Muscle layer of duodenum (tissue), 2 donors: ENCODE measurements at regions not wholly inside any gene's neighbourhood (a gene's known extent, or its start where the extent isn't known, plus 50 kb on each side); places are given as distances from the start of the nearest gene placed in this dataset.

Source experiments
- H3K27ac ChIP-seq: one replicate; pipeline ENCODE4 v1.7.0; 2013; ENCODE audit warnings: mild to moderate bottlenecking, low read length
- H3K27me3 ChIP-seq: one replicate; pipeline ENCODE4 v1.7.0; 2013; ENCODE audit warnings: low read depth, mild to moderate bottlenecking, control low read depth, low read length
- H3K36me3 ChIP-seq, 2 donors: one replicate each; pipeline ENCODE4 v1.7.0; 2013; ENCODE audit warnings: low read length in 2 of 2, control low read depth in 1 of 2, mild to moderate bottlenecking in 1 of 2; ENCODE audit not compliant: insufficient read depth in 2 of 2, control insufficient read depth in 1 of 2
- H3K4me1 ChIP-seq, 2 donors: one replicate each; pipeline ENCODE4 v1.7.0; 2013; ENCODE audit warnings: low read length in 2 of 2, mild to moderate bottlenecking in 2 of 2, control low read depth in 1 of 2, moderate library complexity in 1 of 2; ENCODE audit not compliant: insufficient read depth in 2 of 2, control insufficient read depth in 1 of 2
- H3K4me3 ChIP-seq, 2 donors: one replicate each; pipeline ENCODE4 v1.7.0; 2013; ENCODE audit warnings: low read length in 2 of 2, low read depth in 1 of 2, mild to moderate bottlenecking in 1 of 2
- H3K9me3 ChIP-seq, 2 donors: one replicate each; pipeline ENCODE4 v1.7.0; 2013; ENCODE audit warnings: low read length in 2 of 2, control low read depth in 1 of 2, mild to moderate bottlenecking in 1 of 2; ENCODE audit not compliant: control insufficient read depth in 1 of 2
- donor health status: healthy.

GRCh38 chr18:38616306-38616705, 1050.7 kb upstream of the CELF4 start:
- Histone ChIP-seq H3K4me3 (no peak overlapping the region), H3K4me1 (no peaks in the 10 kb centered on the region), H3K36me3 (no peaks in the 10 kb centered on the region), H3K27me3 (no peaks in the 10 kb centered on the region), H3K27ac (no peak overlapping the region), H3K9me3 (no peaks in the 10 kb centered on the region)

GRCh38 chr18:38612904-38613303, 1047.3 kb upstream of the CELF4 start:
- H3K27me3 ChIP-seq = no peaks in the 10 kb centered on the region
- H3K4me1 ChIP-seq = no peaks in the 10 kb centered on the region
- H3K36me3 ChIP-seq = no peaks in the 10 kb centered on the region
- no peaks in the 10 kb centered on the region for H3K9me3 ChIP-seq
- no peak overlapping the region for H3K27ac ChIP-seq
- H3K4me3 ChIP-seq = no peak overlapping the region

- Histone ChIP-seq H3K4me1 (no peaks in the 10 kb centered on the region), H3K9me3 (no peaks in the 10 kb centered on the region), H3K27me3 (no peaks in the 10 kb centered on the region), H3K4me3 (no peak overlapping the region), H3K36me3 (no peaks in the 10 kb centered on the region), H3K27ac (no peak overlapping the region)
These were observed 1045.7 kb upstream of the CELF4 start for GRCh38 chr18:38611036-38611964.

- Histone ChIP-seq H3K27me3 (no peaks in the 10 kb centered on the region), H3K4me1 (no peaks in the 10 kb centered on the region), H3K4me3 (no peak overlapping the region), H3K9me3 (no peaks in the 10 kb centered on the region), H3K27ac (no peak overlapping the region), H3K36me3 (no peaks in the 10 kb centered on the region)
These were observed 1041.2 kb upstream of the CELF4 start for GRCh38 chr18:38606841-38607240.

GRCh38 chr18:38602341-38602740, 1036.7 kb upstream of the CELF4 start:
- no peaks in the 10 kb centered on the region for H3K9me3 ChIP-seq

GRCh38 chr18:38587571-38587970, 1022.0 kb upstream of the CELF4 start:
- Histone ChIP-seq H3K9me3 (no peaks in the 10 kb centered on the region), H3K4me1 (no peaks in the 10 kb centered on the region), H3K27ac (no peak overlapping the region), H3K36me3 (no peaks in the 10 kb centered on the region), H3K4me3 (no peak overlapping the region), H3K27me3 (no peaks in the 10 kb centered on the region)

More at GRCh38 chr18:38602341-38602740, 1036.7 kb upstream of the CELF4 start:
- no peak overlapping the region for H3K4me3 ChIP-seq
- no peaks in the 10 kb centered on the region for H3K36me3 ChIP-seq
- H3K4me1 ChIP-seq = no peaks in the 10 kb centered on the region
- H3K27ac ChIP-seq = no peak overlapping the region
- H3K27me3 ChIP-seq = no peaks in the 10 kb centered on the region

GRCh38 chr18:38586327-38586726, 1020.7 kb upstream of the CELF4 start:
- H3K4me3 ChIP-seq = no peak overlapping the region
- H3K27ac ChIP-seq = no peak overlapping the region
- H3K9me3 ChIP-seq = no peaks in the 10 kb centered on the region
- H3K36me3 ChIP-seq = no peaks in the 10 kb centered on the region
- H3K4me1 ChIP-seq = no peaks in the 10 kb centered on the region
- H3K27me3 ChIP-seq = no peaks in the 10 kb centered on the region

GRCh38 chr18:38579764-38580163, 1014.2 kb upstream of the CELF4 start:
- Histone ChIP-seq H3K4me3 (no peak overlapping the region), H3K36me3 (no peaks in the 10 kb centered on the region), H3K9me3 (no peaks in the 10 kb centered on the region)

GRCh38 chr18:38576916-38577315, 1011.3 kb upstream of the CELF4 start:
- H3K27me3 ChIP-seq = no peaks in the 10 kb centered on the region
- H3K4me1 ChIP-seq = no peaks in the 10 kb centered on the region
- no peaks in the 10 kb centered on the region for H3K9me3 ChIP-seq
- no peaks in the 10 kb centered on the region for H3K36me3 ChIP-seq
- no peak overlapping the region for H3K27ac ChIP-seq
- H3K4me3 ChIP-seq = no peak overlapping the region

More at GRCh38 chr18:38579764-38580163, 1014.2 kb upstream of the CELF4 start:
- Histone ChIP-seq H3K27ac (no peak overlapping the region), H3K4me1 (no peaks in the 10 kb centered on the region), H3K27me3 (no peaks in the 10 kb centered on the region)

- H3K4me1 ChIP-seq = no peaks in the 10 kb centered on the region
- no peak overlapping the region for H3K4me3 ChIP-seq
- H3K36me3 ChIP-seq = no peaks in the 10 kb centered on the region
- no peaks in the 10 kb centered on the region for H3K9me3 ChIP-seq
- no peaks in the 10 kb centered on the region for H3K27me3 ChIP-seq
- H3K27ac ChIP-seq = no peak overlapping the region
These were observed 1010.8 kb upstream of the CELF4 start for GRCh38 chr18:38576349-38576748.

- no peaks in the 10 kb centered on the region for H3K9me3 ChIP-seq
- H3K27me3 ChIP-seq = no peaks in the 10 kb centered on the region
- H3K27ac ChIP-seq = no peak overlapping the region
- no peaks in the 10 kb centered on the region for H3K4me1 ChIP-seq
- no peak overlapping the region for H3K4me3 ChIP-seq
- no peaks in the 10 kb centered on the region for H3K36me3 ChIP-seq
These were observed 1010.0 kb upstream of the CELF4 start for GRCh38 chr18:38575648-38576047.

GRCh38 chr18:38575023-38575422, 1009.4 kb upstream of the CELF4 start:
- H3K9me3 ChIP-seq = no peaks in the 10 kb centered on the region

More at GRCh38 chr18:38575023-38575422, 1009.4 kb upstream of the CELF4 start:
- Histone ChIP-seq H3K27ac (no peak overlapping the region), H3K4me1 (no peaks in the 10 kb centered on the region), H3K4me3 (no peak overlapping the region), H3K36me3 (no peaks in the 10 kb centered on the region), H3K27me3 (no peaks in the 10 kb centered on the region)
